K562 (cell line): ENCODE measurements at regions not wholly inside any gene's neighbourhood (a gene's known extent, or its start where the extent isn't known, plus 50 kb on each side); places are given as distances from the start of the nearest gene placed in this dataset.

Source experiments
- ATAC-seq: fragments of 200-7000 bp; cut with Tn5 transposase; 3 replicates; pipeline ENCODE4 v1.9.1; 2020; ENCODE audit warnings: moderate library complexity
- BruUV-seq: library from RNA; stranded (reverse); fragments of 400-500 nt; replicated peaks from 2 replicates; lab custom pipeline; 2021; lab: Mats Ljungman, UMichigan
- CTCF ChIA-PET: fragments of 300-600 bp; formaldehyde crosslinking; extraction: SDS; loops from one replicate; lab custom pipeline; 2021; ENCODE audit warnings: low intra/inter-chr PET ratio; lab: Yijun Ruan, JAX
- POLR2A ChIA-PET: fragments of 300-600, 350-650 bp; sonication (Branson Sonifier 250); formaldehyde crosslinking; extraction: SDS; loops from one replicate; lab custom pipeline; 2021; ENCODE audit warnings: antibody characterized with exemption, inconsistent platforms; lab: Yijun Ruan, JAX
- DNase-seq, 4 experiments: peaks; one replicate each; pipeline versions ENCODE4 v3.0.0 to v3.0.0-alpha.2; 2011 to 2018; ENCODE audit warnings: low spot score in 3 of 4, mixed read lengths in 3 of 4; ENCODE audit errors: extremely low read depth in 1 of 4
- FAIRE-seq: peaks from 2 replicates; lab custom pipeline; 2011; peaks lifted over from hg19 to GRCh38; lab: Jason Lieb, UNC
- H2AFZ ChIP-seq: 2 replicates; pipeline ENCODE4 v1.6.0; 2011; ENCODE audit warnings: low read depth, low read length, control low read depth, inconsistent platforms
- H3K27ac ChIP-seq: fragments of 200-600 bp; 3 replicates; pipeline ENCODE4 v1.8.0; 2011; ENCODE audit warnings: low read depth, mild to moderate bottlenecking, control low read depth, inconsistent platforms, low read length, moderate library complexity, mixed read lengths; ENCODE audit errors: extremely low read depth
- H3K27me3 ChIP-seq, 2 experiments: fragments of 300-600 bp in 1 of 2; 2 replicates in 1 of 2; 3 replicates in 1 of 2; pipeline versions ENCODE4 v1.6.0 to v1.8.0; 2011; ENCODE audit warnings: inconsistent platforms in 2 of 2, low read length in 2 of 2, mild to moderate bottlenecking in 1 of 2, mixed read lengths in 1 of 2, moderate library complexity in 1 of 2; ENCODE audit not compliant: control insufficient read depth in 2 of 2, insufficient read depth in 2 of 2
- H3K36me3 ChIP-seq: fragments of 300-600 bp; 3 replicates; pipeline ENCODE4 v1.8.0; 2011; ENCODE audit warnings: mild to moderate bottlenecking, low read length, inconsistent platforms; ENCODE audit not compliant: control insufficient read depth, insufficient read depth
- H3K4me1 ChIP-seq, 2 experiments: fragments of 200-600 bp in 1 of 2; replicated peaks in 1 of 2; 2 replicates in 1 of 2; 3 replicates in 1 of 2; pipeline versions ENCODE4 v1.5.1 to v1.8.0; 2011; ENCODE audit warnings: inconsistent platforms in 2 of 2, low read length in 2 of 2, mild to moderate bottlenecking in 1 of 2, mixed read lengths in 1 of 2, moderate library complexity in 1 of 2; ENCODE audit not compliant: control insufficient read depth in 2 of 2, insufficient read depth in 2 of 2
- H3K4me2 ChIP-seq: 2 replicates; pipeline ENCODE4 v1.6.1; 2011; ENCODE audit warnings: low read length, control low read depth, inconsistent platforms, mixed read lengths; ENCODE audit not compliant: insufficient read depth
- H3K4me3 ChIP-seq: fragments of 200-600 bp; sonication (generic), shearing (Covaris generic); 2 replicates; pipeline ENCODE4 v1.5.1; 2016; ENCODE audit warnings: control low read depth, inconsistent platforms
- H3K79me2 ChIP-seq: fragments of 200-600 bp; 3 replicates; pipeline ENCODE4 v1.8.0; 2011; ENCODE audit warnings: low read length, inconsistent platforms; ENCODE audit not compliant: control insufficient read depth, insufficient read depth
- H3K9ac ChIP-seq, 2 experiments: 2 replicates each; pipeline versions ENCODE4 v1.6.0 to v1.6.1; 2011; ENCODE audit warnings: low read depth in 2 of 2, low read length in 2 of 2, control low read depth in 1 of 2, inconsistent platforms in 1 of 2, mild to moderate bottlenecking in 1 of 2, mixed read lengths in 1 of 2; ENCODE audit not compliant: insufficient read depth in 1 of 2
- H3K9me1 ChIP-seq: one replicate; pipeline ENCODE4 v1.6.0; 2011; ENCODE audit warnings: inconsistent platforms, mild to moderate bottlenecking, low read length, moderate library complexity; ENCODE audit not compliant: control insufficient read depth, insufficient read depth
- H3K9me3 ChIP-seq: replicated peaks from 2 replicates; pipeline ENCODE4 v1.5.1; 2011; ENCODE audit warnings: low read depth, low read length, inconsistent platforms; ENCODE audit not compliant: control insufficient read depth, insufficient read depth
- H4K20me1 ChIP-seq: replicated peaks from 2 replicates; pipeline ENCODE4 v1.6.1; 2011; ENCODE audit warnings: low read length, inconsistent platforms, mixed read lengths; ENCODE audit not compliant: control insufficient read depth, insufficient read depth
- ATF4 ChIP-seq: fragments of 450-650 bp; formaldehyde crosslinking; IDR thresholded peaks from 2 replicates; pipeline ENCODE4 v1.4.0; 2022; ENCODE audit warnings: mild to moderate bottlenecking, moderate library complexity
- DMBX1 ChIP-seq: fragments of 250-450 bp; sonication (Bioruptor Pico); IDR thresholded peaks from 2 replicates; pipeline ENCODE4 v1.8.0; 2022; ENCODE audit warnings: inconsistent platforms, mild to moderate bottlenecking, moderate library complexity, borderline replicate concordance
- IRF1 ChIP-seq: sonication (generic); formaldehyde crosslinking; IDR thresholded peaks from 2 replicates; pipeline ENCODE4 v1.8.0; 2022; ENCODE audit warnings: missing genetic modification reagents, mild to moderate bottlenecking, borderline replicate concordance
- JUND ChIP-seq, 2 experiments: IDR thresholded peaks; 2 replicates in 1 of 2; 3 replicates in 1 of 2; pipeline ENCODE4 v1.6.1; 2011; ENCODE audit warnings: borderline replicate concordance in 2 of 2, low read depth in 2 of 2, low read length in 2 of 2, improper control_type of control experiment in 1 of 2, missing biosample characterization in 1 of 2, missing genetic modification characterization in 1 of 2, missing genetic modification reagents in 1 of 2
- KDM1A ChIP-seq, 2 experiments: fragments of 450-650 bp; IDR thresholded peaks; 2 replicates each; pipeline ENCODE4 v1.6.1; 2016; ENCODE audit warnings: mild to moderate bottlenecking in 2 of 2
- MYNN ChIP-seq, 2 experiments: sonication (generic); formaldehyde crosslinking in 1 of 2; IDR thresholded peaks; 2 replicates each; pipeline versions ENCODE4 v1.5.0 to v1.6.1; 2016 to 2020; ENCODE audit warnings: antibody characterized with exemption in 1 of 2, missing genetic modification reagents in 1 of 2
- RBM17 ChIP-seq: fragments of 200-400 bp; formaldehyde crosslinking; IDR thresholded peaks from 2 replicates; pipeline ENCODE4 v1.6.1; 2017; ENCODE audit warnings: low read depth, mild to moderate bottlenecking, low read length, borderline replicate concordance
- TCF7L2 ChIP-seq: fragments of 150-350 bp; IDR thresholded peaks from 2 replicates; pipeline ENCODE4 v1.6.1; 2016; ENCODE audit warnings: low read depth, mild to moderate bottlenecking, low read length, moderate library complexity
- YBX1 ChIP-seq: fragments of 450-650 bp; IDR thresholded peaks from 2 replicates; pipeline ENCODE4 v1.7.1; 2016; ENCODE audit warnings: mild to moderate bottlenecking
- ZNF184 ChIP-seq: sonication (generic); formaldehyde crosslinking; IDR thresholded peaks from 2 replicates; pipeline ENCODE4 v1.5.0; 2020; ENCODE audit warnings: missing genetic modification reagents
- WGBS: fragments of 100-300 bp; shearing (Covaris generic); methylation state at CpG from one replicate; pipeline ENCODE4 v1.1.6; 2016; ENCODE audit warnings: low coverage, mixed read lengths; ENCODE audit not compliant: insufficient coverage; ENCODE audit errors: missing lambda C conversion rate; 5-methylcytosine and 5-hydroxymethylcytosine counted together
- in situ Hi-C: fragments of 300-500 bp; cut with MboI; formaldehyde crosslinking; loops from 4 replicates; pipeline ENCODE4 v1.15.0; 2018; ENCODE audit warnings: inconsistent platforms, mixed read lengths
- intact Hi-C: fragments of 100-400 bp; cut with micrococcal nuclease; formaldehyde crosslinking; loops from 2 replicates; pipeline ENCODE4 v1.14.2; 2022

GRCh38 chr13:76326343-76326742, 559.9 kb downstream of the KCTD12 start:
- no TSS peak for BruUV-seq
- no peaks in the 10 kb centered on the region for H4K20me1 ChIP-seq
- WGBS: 0% methylated on average over 1 of the region's 1 CpG
- CTCF ChIA-PET: no interaction called here
- no peaks in the 10 kb centered on the region for H3K4me1 ChIP-seq
- no peak overlapping the region for H3K4me2 ChIP-seq
- H3K9me3 ChIP-seq: no peaks in the 10 kb centered on the region
- H2AFZ ChIP-seq: no peak overlapping the region
- H3K9me1 ChIP-seq: no peaks in the 10 kb centered on the region
- no peaks in the 10 kb centered on the region for H3K79me2 ChIP-seq
- H3K27me3 ChIP-seq: no peaks in the 10 kb centered on the region
- no peak for DNase-seq
- POLR2A ChIA-PET: no interaction called here
- H3K27ac ChIP-seq: no peak overlapping the region
- in situ Hi-C loops (no loop called here), intact Hi-C loops (no loop called here)
- FAIRE-seq: no peak
- H3K9ac ChIP-seq: no peak overlapping the region
- H3K36me3 ChIP-seq: no peaks in the 10 kb centered on the region
- ATAC-seq: no peak
- no peak overlapping the region for H3K4me3 ChIP-seq
- no peak for TF ChIP-seq MYNN (IDR thresholded peaks at IDR 0.05)
- no peak for TF ChIP-seq MYNN (CRISPR knock-in tag; IDR thresholded peaks at IDR 0.05)
- TF ChIP-seq YBX1: no peak
- no peak for TF ChIP-seq TCF7L2
- TF ChIP-seq KDM1A (IDR thresholded peaks at IDR 0.05): no peak
- TF ChIP-seq DMBX1 (CRISPR knock-in tag): no peak
- no peak for TF ChIP-seq JUND (IDR thresholded peaks at IDR 0.05; ENCODE audit: borderline replicate concordance, low read depth, low read length)
- no peak for TF ChIP-seq JUND (tag; IDR thresholded peaks at IDR 0.05; ENCODE audit: borderline replicate concordance, low read depth, low read length)
- no peak for TF ChIP-seq RBM17
- no peak for TF ChIP-seq ZNF184 (CRISPR knock-in tag)
- TF ChIP-seq IRF1 (CRISPR knock-in tag): no peak
- TF ChIP-seq ATF4 (CRISPR knock-in tag): no peak
